Femur (tissue), 1 donor: ENCODE measurements at regions not wholly inside any gene's neighbourhood (a gene's known extent, or its start where the extent isn't known, plus 50 kb on each side); places are given as distances from the start of the nearest gene placed in this dataset.
"Not testable (repeated sequence)": the region's sequence is repeated elsewhere in the genome, so short reads cannot be mapped to it uniquely, and the experiment has no call there.

ENCODE experiments used
- DNase-seq: peaks from one replicate; pipeline ENCODE4 v3.0.0-alpha.2; 2017

- DNase-seq, result no peak
Measured at GRCh38 chr3:132084982-132085381, 50.2 kb upstream of the CPNE4 start.

- no peak for DNase-seq
Measured at GRCh38 chr3:132087356-132087755, 52.5 kb upstream of the CPNE4 start.

- no peak for DNase-seq
Measured at GRCh38 chr3:132088291-132088690, 53.5 kb upstream of the CPNE4 start.

- no peak for DNase-seq
Measured at GRCh38 chr3:132090921-132091320, 56.1 kb upstream of the CPNE4 start.

DNA sequence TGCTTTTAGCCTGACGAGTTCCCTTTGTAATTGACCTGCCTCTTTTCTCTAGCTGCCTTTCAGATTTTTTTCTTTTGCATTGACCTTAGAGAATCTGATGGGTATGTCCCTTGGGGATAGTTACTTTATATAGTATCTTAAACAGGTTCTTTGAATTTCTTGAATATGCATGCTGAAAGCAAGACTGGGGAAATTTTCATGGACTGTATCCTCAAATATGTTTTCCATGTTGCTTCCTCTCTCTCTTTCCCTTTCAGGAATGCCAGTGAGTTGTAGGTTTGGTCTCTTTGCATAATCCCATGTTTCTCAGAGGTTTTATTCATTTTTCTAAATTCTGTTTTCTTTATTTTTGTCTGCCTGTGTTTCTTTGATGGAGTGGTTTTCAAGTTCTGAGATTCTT is 81.8 kb upstream of the CPNE4 start:
- DNase-seq, result no peak

- DNase-seq, result no peak
Measured at GRCh38 chr3:132117642-132118041, 82.8 kb upstream of the CPNE4 start.

GRCh38 chr3:132119531-132119930 is 84.7 kb upstream of the CPNE4 start:
- no peak for DNase-seq

DNA sequence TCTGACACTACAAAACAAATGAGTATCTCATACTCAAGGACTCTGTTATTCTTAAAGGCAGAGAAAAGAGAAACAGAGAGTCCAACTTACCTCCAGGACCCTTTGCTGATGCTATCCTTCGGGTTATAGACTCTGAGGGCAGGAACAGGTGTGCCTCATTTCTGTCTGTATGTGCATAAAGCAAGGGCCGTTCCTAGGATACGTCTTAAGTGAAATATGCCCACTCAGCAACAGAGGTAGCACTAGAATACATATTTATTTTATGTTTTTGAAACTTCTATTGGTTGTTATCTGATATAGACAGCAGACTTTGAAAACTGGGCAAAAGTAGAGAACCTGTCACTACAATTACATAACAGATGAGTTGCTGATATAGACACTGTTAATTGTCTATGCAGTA is 89.3 kb upstream of the CPNE4 start:
- DNase-seq, result no peak

GRCh38 chr3:132124651-132125284 is 90.0 kb upstream of the CPNE4 start:
- DNase-seq, result no peak

DNA sequence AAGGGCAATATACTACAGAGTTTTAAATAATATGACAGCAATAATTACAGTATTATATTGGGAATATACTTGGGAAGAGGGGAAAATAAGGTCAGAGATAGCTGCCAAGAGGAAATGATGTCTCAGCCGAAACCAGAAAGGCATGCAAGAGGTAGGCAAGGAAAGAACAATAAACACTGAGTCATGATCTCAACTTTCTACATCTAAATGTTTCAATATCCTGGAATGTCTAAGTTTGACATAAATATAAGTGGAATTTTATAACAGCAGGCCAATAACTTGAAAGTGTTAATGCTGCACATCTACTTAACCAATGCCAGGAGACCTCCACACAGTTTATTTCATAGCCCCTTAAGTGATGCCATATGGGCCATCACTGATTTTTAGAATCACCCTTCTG is 99.8 kb upstream of the CPNE4 start:
- DNase-seq, result no peak

- DNase-seq, result no peak
Measured at GRCh38 chr3:132135628-132136333, 101.0 kb upstream of the CPNE4 start.

DNA sequence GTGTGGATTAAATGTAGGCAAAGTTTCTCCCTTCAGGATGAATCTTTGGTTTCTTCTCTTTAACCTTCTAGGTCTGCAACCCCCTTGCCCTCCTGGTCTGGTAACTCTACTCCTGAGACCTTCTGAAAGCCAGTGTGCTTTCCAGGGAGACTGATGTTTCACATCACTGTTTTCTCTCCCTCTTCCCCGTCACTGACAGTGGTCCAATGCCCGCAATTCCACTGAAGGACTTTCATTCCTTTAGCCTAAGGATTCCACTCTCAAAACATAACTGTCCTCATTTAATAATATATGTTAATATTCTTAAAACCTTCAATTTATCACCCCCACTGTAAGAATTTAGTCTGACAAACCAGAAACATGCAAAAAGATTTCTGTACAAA is 101.5 kb upstream of the CPNE4 start:
- DNase-seq, result no peak

DNA sequence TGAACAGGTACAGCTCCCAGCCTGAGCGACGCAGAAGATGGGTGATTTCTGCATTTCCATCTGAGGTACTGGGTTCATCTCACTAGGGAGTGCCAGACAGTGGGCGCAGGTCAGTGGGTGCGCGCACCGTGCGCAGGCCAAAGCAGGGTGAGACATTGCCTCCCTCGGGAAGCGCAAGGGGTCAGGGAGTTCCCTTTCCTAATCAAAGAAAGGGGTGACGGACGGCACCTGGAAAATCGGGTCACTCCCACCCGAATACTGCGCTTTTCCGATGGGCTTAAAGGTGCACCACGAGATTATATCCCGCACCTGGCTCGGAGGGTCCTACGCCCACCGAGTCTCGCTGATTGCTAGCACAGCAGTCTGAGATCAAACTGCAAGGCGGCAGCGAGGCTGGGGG is 102.1 kb upstream of the CPNE4 start:
- DNase-seq, result not testable (repeated sequence)

DNA sequence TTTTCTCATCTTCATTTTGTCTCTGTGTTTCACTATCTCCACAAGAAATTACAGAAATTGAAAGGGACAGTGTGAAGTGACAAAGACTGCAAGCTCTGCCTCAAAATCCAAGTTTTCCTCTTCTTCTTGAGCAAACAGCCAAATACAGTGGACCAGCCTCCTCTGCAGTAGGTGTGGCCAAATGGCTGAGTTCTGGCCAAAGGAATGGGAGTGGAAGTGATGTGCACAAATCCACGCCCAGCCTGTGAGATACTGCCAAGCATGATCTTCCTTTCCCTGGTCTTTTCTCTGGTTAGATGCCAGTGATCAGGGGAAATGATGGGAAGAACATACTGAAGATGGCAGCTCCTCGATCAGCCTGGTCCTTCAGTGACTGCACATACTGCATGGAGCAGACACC is 111.0 kb upstream of the CPNE4 start:
- no peak for DNase-seq

DNA sequence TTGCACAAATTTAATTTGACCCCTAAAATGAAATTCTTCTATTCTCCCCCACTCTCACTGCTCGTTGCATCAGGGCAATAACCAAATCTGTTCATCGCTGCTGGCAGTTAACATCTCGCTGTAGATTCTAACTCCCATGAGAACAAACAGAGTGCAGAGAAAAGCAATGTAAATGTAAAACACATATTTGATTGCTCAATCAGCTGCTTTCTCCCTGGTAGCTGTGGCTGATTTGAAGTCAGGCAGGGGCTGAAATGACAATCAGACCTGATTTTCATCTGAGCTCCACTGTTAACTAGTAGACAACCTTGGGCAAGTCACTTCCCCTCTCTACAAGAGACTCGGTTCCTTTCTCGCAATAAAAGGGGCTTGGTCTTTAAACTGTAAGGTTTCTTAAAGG is 119.8 kb upstream of the CPNE4 start:
- no peak for DNase-seq

GRCh38 chr3:132159145-132159544 is 124.3 kb upstream of the CPNE4 start:
- DNase-seq, result no peak

DNA sequence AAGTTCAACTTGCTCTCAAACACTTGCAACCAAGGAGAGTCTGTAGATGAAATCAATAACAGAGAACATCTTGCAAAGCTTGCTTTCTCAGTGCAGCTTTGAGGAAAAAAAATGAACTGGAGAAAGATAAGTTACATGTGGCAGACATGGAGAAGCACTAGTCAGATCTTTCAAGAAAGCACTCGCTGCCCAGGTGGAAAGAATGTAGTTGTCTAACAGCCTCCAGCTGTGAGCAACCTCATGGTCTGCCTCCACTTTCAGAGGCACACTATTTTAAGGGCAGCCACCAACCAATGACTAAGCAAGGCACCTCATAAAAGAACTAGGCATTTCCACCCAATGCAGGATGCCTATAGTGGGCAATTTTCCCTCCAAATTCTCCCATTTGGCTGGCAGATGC is 125.4 kb upstream of the CPNE4 start:
- DNase-seq, result no peak

DNA sequence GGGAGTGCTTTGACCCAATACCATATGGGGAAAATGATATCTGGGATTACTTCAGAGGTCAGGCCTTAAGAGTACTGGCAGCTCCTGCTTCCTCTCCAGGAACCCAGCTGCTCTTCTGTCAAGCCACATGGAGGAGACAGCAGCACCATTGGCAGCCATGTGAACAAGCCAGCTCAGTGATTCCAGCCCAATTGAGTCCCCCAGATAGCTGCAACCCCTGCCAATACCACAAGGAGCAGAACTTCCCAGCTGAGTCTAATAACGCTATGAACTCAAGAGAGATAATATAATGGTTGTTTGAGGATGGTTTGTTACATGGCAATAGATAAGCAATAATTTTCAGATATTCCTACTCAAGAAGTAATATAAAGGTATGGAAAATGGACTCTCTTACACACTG is 126.8 kb upstream of the CPNE4 start:
- DNase-seq, result no peak

DNA sequence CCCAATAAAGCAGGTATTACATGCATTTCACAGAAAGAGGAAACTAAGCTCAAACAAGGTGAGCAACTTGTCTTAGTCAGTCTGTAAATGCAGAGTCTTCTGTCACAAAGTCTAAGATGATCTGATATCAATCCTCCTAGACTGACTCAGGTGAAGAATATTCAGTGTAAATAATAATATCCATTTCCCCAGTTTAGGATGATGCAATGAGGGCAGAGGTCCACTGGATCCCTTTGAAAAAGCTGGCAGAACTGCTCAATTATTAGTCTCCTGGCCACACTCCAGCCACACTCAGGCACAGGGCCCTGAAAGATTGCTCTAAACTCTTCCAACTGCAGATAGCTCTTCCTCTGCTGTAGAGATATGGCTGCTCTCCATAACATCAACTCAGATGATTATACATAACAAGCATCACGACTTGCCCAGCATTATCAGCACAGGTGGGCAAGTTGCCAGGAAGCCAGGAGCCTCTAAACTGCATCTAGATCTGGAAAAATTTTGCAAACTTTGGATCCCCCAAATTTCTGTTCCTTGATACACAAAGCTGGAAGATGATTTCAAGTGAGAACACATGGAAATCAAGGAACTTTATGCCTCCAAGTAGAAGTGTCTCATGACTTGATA is 129.8 kb upstream of the CPNE4 start:
- no peak for DNase-seq

GRCh38 chr3:132167870-132168269 is 133.1 kb upstream of the CPNE4 start:
- DNase-seq, result no peak

DNA sequence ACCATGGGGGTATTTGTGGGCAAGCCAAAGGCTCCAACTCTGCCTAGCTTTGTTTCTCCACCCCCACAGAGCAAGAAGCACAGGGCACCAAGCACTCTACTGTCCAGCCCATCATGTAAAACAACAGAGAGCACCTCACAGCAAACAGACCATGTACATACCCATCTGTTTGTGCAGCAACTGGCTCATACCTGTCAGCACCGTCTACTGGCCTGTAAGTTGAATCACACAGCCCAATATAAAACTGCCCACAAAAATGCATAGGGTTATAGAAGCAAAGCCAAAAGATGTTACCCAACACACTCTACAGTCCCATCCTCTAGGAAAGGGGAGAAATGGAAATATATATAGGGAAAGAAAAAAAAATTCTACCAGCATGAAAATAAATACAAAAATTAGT is 139.7 kb upstream of the CPNE4 start:
- DNase-seq, result no peak

DNA sequence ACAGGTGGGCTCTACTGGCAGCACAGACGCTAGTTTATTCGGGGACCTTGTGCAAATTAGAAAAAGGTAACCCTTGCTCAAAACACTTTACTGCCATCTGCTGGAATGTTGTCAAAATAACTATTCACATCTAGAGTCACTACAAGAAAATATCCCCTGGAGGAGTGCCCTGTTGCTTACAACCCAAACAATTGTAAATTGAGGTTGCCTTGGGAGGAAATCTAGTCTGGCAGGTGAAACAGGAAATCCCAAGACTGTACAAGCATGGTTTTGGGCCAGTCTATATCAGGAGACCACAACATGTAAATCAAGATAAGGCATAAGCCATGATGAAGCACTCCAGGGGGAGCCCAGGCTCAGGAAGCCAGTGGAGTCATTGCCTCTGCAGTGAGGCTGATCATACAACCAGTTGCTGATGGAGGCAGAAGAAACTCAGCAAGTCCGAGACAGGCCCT is 136.8 kb upstream of the ACP3 start:
- DNase-seq, result no peak

- DNase-seq, result no peak
Measured at GRCh38 chr3:132183811-132184210, 133.4 kb upstream of the ACP3 start.

DNA sequence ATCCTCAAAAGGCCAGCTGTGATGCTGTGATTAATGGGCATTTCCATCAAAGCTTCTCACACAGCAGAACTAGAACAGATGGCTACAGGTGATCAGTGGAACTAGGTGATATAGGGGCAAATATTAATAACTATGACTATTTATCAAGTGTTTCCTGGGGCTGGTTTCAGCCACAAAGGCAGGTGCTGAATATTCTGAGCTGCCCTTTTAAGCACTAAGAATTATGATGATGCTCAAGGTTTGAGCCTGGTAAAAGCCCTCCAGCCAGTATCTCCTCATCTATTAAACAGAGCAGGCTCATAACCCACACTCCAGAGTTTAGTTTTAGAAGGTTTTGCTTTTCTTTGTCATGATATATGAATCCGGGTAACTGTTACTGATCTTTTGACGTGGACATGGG is 129.5 kb upstream of the ACP3 start:
- DNase-seq, result no peak

- no peak for DNase-seq
Measured at GRCh38 chr3:132189601-132190000, 127.6 kb upstream of the ACP3 start.
